Astrocyte (in vitro differentiated cells and primary cell): ENCODE measurements at regions not wholly inside any gene's neighbourhood (a gene's known extent, or its start where the extent isn't known, plus 50 kb on each side); places are given as distances from the start of the nearest gene placed in this dataset.

Experiments used
- DNase-seq: peaks from one replicate; pipeline ENCODE4 v3.0.0-alpha.2; 2010; ENCODE audit warnings: low read depth
- FAIRE-seq: peaks from 2 replicates; lab custom pipeline; 2011; peaks lifted over from hg19 to GRCh38; lab: Jason Lieb, UNC
- H2AFZ ChIP-seq: 2 replicates; pipeline ENCODE4 v1.6.0; 2012; ENCODE audit warnings: low read depth, low read length, inconsistent platforms
- H3K27ac ChIP-seq: 2 replicates; pipeline ENCODE4 v1.5.1; 2011; ENCODE audit warnings: low read depth, low read length, inconsistent platforms
- H3K27me3 ChIP-seq: 2 replicates; pipeline ENCODE4 v1.6.0; 2011; ENCODE audit warnings: low read length, inconsistent platforms; ENCODE audit not compliant: insufficient read depth
- H3K36me3 ChIP-seq: 2 replicates; pipeline ENCODE4 v1.5.1; 2011; ENCODE audit warnings: low read length, inconsistent platforms; ENCODE audit not compliant: insufficient read depth
- H3K4me1 ChIP-seq: 2 replicates; pipeline ENCODE4 v1.5.1; 2011; ENCODE audit warnings: low read length, inconsistent platforms; ENCODE audit not compliant: insufficient read depth
- H3K4me2 ChIP-seq: 2 replicates; pipeline ENCODE4 v1.6.0; 2012; ENCODE audit warnings: low read length, inconsistent platforms
- H3K4me3 ChIP-seq: 2 replicates; pipeline ENCODE4 v1.5.1; 2011; ENCODE audit warnings: low read depth, mild to moderate bottlenecking, low read length, inconsistent platforms; ENCODE audit not compliant: insufficient read depth
- H3K79me2 ChIP-seq: 2 replicates; pipeline ENCODE4 v1.6.0; 2012; ENCODE audit warnings: mild to moderate bottlenecking, low read length, inconsistent platforms; ENCODE audit not compliant: insufficient read depth
- H3K9ac ChIP-seq: 2 replicates; pipeline ENCODE4 v1.6.0; 2012; ENCODE audit warnings: mild to moderate bottlenecking, low read length, inconsistent platforms
- H3K9me3 ChIP-seq: 2 replicates; pipeline ENCODE4 v1.5.1; 2012; ENCODE audit warnings: low read depth, mild to moderate bottlenecking, low read length, inconsistent platforms; ENCODE audit not compliant: insufficient read depth
- H4K20me1 ChIP-seq: 2 replicates; pipeline ENCODE4 v1.6.0; 2012; ENCODE audit warnings: low read length, inconsistent platforms; ENCODE audit not compliant: insufficient read depth
- H3K27ac Mint-ChIP-seq: one replicate; pipeline ENCODE4 v1.8.0; 2021; ENCODE audit warnings: mild to moderate bottlenecking, mixed read lengths; ENCODE audit not compliant: unreplicated experiment
- H3K27me3 Mint-ChIP-seq: one replicate; pipeline ENCODE4 v1.8.0; 2021; ENCODE audit warnings: low read depth, mixed read lengths; ENCODE audit not compliant: unreplicated experiment
- H3K36me3 Mint-ChIP-seq: one replicate; pipeline ENCODE4 v1.8.0; 2021; ENCODE audit warnings: low read depth, mixed read lengths; ENCODE audit not compliant: unreplicated experiment
- H3K4me1 Mint-ChIP-seq: one replicate; pipeline ENCODE4 v1.8.0; 2021; ENCODE audit warnings: low read depth, mixed read lengths; ENCODE audit not compliant: unreplicated experiment
- H3K4me3 Mint-ChIP-seq: one replicate; pipeline ENCODE4 v1.8.0; 2021; ENCODE audit warnings: mild to moderate bottlenecking, moderate library complexity, mixed read lengths; ENCODE audit not compliant: unreplicated experiment
- H3K9me3 Mint-ChIP-seq: one replicate; pipeline ENCODE4 v1.8.0; 2021; ENCODE audit warnings: mild to moderate bottlenecking, mixed read lengths; ENCODE audit not compliant: unreplicated experiment
- EZH2 ChIP-seq: IDR thresholded peaks from 2 replicates; pipeline ENCODE4 v1.6.1; 2012; ENCODE audit warnings: mild to moderate bottlenecking, low read length, inconsistent platforms; ENCODE audit not compliant: insufficient read depth
- TF ChIP-seq, protein P1 (sequence below): IDR thresholded peaks from 2 replicates; pipeline ENCODE4 v1.5.1; 2011; ENCODE audit warnings: low read depth, mild to moderate bottlenecking, inconsistent platforms, low read length, moderate library complexity; ENCODE audit not compliant: insufficient read depth

GRCh38 chr1:18535391-18536210, 54.9 kb downstream of the KLHDC7A start:
- no peaks in the 10 kb centered on the region for H3K36me3 Mint-ChIP-seq
- H3K4me3 ChIP-seq, result no peak overlapping the region
- no peaks in the 10 kb centered on the region for H3K9me3 Mint-ChIP-seq
- no peaks in the 10 kb centered on the region for H3K79me2 ChIP-seq
- no peaks in the 10 kb centered on the region for H3K4me1 ChIP-seq
- H3K4me3 Mint-ChIP-seq, result no peak overlapping the region
- H3K4me1 Mint-ChIP-seq, result no peaks in the 10 kb centered on the region
- no peak overlapping the region for H3K4me2 ChIP-seq
- no peak overlapping the region for H2AFZ ChIP-seq
- TF ChIP-seq, protein P1, sequence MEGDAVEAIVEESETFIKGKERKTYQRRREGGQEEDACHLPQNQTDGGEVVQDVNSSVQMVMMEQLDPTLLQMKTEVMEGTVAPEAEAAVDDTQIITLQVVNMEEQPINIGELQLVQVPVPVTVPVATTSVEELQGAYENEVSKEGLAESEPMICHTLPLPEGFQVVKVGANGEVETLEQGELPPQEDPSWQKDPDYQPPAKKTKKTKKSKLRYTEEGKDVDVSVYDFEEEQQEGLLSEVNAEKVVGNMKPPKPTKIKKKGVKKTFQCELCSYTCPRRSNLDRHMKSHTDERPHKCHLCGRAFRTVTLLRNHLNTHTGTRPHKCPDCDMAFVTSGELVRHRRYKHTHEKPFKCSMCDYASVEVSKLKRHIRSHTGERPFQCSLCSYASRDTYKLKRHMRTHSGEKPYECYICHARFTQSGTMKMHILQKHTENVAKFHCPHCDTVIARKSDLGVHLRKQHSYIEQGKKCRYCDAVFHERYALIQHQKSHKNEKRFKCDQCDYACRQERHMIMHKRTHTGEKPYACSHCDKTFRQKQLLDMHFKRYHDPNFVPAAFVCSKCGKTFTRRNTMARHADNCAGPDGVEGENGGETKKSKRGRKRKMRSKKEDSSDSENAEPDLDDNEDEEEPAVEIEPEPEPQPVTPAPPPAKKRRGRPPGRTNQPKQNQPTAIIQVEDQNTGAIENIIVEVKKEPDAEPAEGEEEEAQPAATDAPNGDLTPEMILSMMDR, result no peak
- TF ChIP-seq EZH2, result no peak
- no peaks in the 10 kb centered on the region for H3K27me3 ChIP-seq
- no peaks in the 10 kb centered on the region for H3K36me3 ChIP-seq
- no peaks in the 10 kb centered on the region for H4K20me1 ChIP-seq
- DNase-seq, result no peak
- H3K9ac ChIP-seq, result no peak overlapping the region
- no peak overlapping the region for H3K27ac ChIP-seq
- no peaks in the 10 kb centered on the region for H3K9me3 ChIP-seq
- H3K27ac Mint-ChIP-seq, result no peak overlapping the region
- FAIRE-seq, result no peak
- H3K27me3 Mint-ChIP-seq, result peaks cover 66% of the 10 kb centered on the region

GRCh38 chr1:18536356-18536755, 55.6 kb downstream of the KLHDC7A start:
- Mint-ChIP-seq H3K27me3 (peaks cover 66% of the 10 kb centered on the region), H3K9me3 (no peaks in the 10 kb centered on the region), H3K4me1 (no peaks in the 10 kb centered on the region), H3K27ac (no peak overlapping the region), H3K4me3 (no peak overlapping the region), H3K36me3 (no peaks in the 10 kb centered on the region)
- no peaks in the 10 kb centered on the region for H3K27me3 ChIP-seq
- H3K4me1 ChIP-seq, result no peaks in the 10 kb centered on the region
- H3K36me3 ChIP-seq, result no peaks in the 10 kb centered on the region
- DNase-seq (no peak), FAIRE-seq (no peak)
- no peak overlapping the region for H2AFZ ChIP-seq
- no peaks in the 10 kb centered on the region for H3K9me3 ChIP-seq
- H3K27ac ChIP-seq, result no peak overlapping the region
- no peak for TF ChIP-seq EZH2
- TF ChIP-seq, protein P1, result no peak
- no peak overlapping the region for H3K4me3 ChIP-seq
- no peak overlapping the region for H3K9ac ChIP-seq
- H3K4me2 ChIP-seq, result no peak overlapping the region
- H3K79me2 ChIP-seq, result no peaks in the 10 kb centered on the region
- no peaks in the 10 kb centered on the region for H4K20me1 ChIP-seq

DNA sequence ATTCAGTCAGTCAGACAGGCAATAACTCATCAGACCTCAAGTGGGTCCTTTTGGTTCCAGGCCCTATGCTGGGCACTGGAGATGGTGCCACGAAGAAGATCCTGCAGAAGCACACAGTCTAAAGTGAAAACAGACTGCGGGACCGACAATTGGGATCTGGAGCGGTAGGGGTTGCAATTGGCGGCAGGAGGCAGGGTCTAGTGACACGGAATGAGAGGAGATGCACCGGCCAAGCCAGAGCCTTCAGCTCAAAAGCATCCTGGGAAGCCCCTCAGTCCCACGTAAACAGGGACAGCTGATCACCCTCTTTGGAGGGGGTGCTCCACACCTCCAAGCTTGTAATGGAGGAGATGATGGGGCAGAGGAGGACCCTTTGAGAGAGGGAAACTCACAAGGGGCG, 56.2 kb downstream of the KLHDC7A start:
- H3K27me3 Mint-ChIP-seq, result peaks cover 65% of the 10 kb centered on the region
- no peak overlapping the region for H3K9ac ChIP-seq
- H3K4me2 ChIP-seq, result no peak overlapping the region
- no peak for TF ChIP-seq EZH2
- TF ChIP-seq, protein P1, result no peak
- no peak overlapping the region for H3K4me3 Mint-ChIP-seq
- H3K27me3 ChIP-seq, result no peaks in the 10 kb centered on the region
- H3K4me1 ChIP-seq, result no peaks in the 10 kb centered on the region
- no peaks in the 10 kb centered on the region for H3K36me3 Mint-ChIP-seq
- DNase-seq (no peak), FAIRE-seq (no peak)
- H3K27ac Mint-ChIP-seq, result no peak overlapping the region
- H4K20me1 ChIP-seq, result no peaks in the 10 kb centered on the region
- H3K4me1 Mint-ChIP-seq, result no peaks in the 10 kb centered on the region
- H2AFZ ChIP-seq, result no peak overlapping the region
- H3K79me2 ChIP-seq, result no peaks in the 10 kb centered on the region
- no peaks in the 10 kb centered on the region for H3K9me3 Mint-ChIP-seq
- H3K4me3 ChIP-seq, result no peak overlapping the region
- no peaks in the 10 kb centered on the region for H3K9me3 ChIP-seq
- no peaks in the 10 kb centered on the region for H3K36me3 ChIP-seq
- no peak overlapping the region for H3K27ac ChIP-seq
